Gastroesophageal sphincter (tissue), 4 donors: ENCODE measurements at regions not wholly inside any gene's neighbourhood (a gene's known extent, or its start where the extent isn't known, plus 50 kb on each side); places are given as distances from the start of the nearest gene placed in this dataset.
A peak's percentile ranks its signal among the peaks of the same experiment; 100 is the strongest.

ENCODE experiments used
- ATAC-seq: fragments of 150-250 bp; one replicate; pipeline ENCODE4 v1.9.1; 2016; ENCODE audit warnings: mild to moderate bottlenecking, moderate library complexity
- H3K27ac ChIP-seq, 4 donors: fragments of 200-600 bp; sonication (generic) in 3 of 4; 1 replicate in 3 of 4; 2 replicates in 1 of 4; pipeline ENCODE4 v1.5.1; 2016 to 2019
- H3K27me3 ChIP-seq: fragments of 200-600 bp; sonication (generic); one replicate; pipeline ENCODE4 v1.5.1; 2019
- H3K36me3 ChIP-seq, 2 donors: fragments of 200-600 bp; sonication (generic); one replicate each; pipeline ENCODE4 v1.5.1; 2019; ENCODE audit warnings: control low read depth in 1 of 2
- H3K4me1 ChIP-seq, 3 donors: fragments of 200-600 bp; sonication (generic); 1 replicate in 2 of 3; 2 replicates in 1 of 3; pipeline ENCODE4 v1.5.1; 2016 to 2019; ENCODE audit warnings: control low read depth in 2 of 3
- H3K4me3 ChIP-seq, 2 donors: fragments of 200-600 bp; sonication (generic); one replicate each; pipeline ENCODE4 v1.5.1; 2019; ENCODE audit warnings: mild to moderate bottlenecking in 1 of 2, moderate library complexity in 1 of 2
- H3K9me3 ChIP-seq, 3 donors: fragments of 200-600 bp; sonication (generic); one replicate each; pipeline ENCODE4 v1.5.1; 2017 to 2019; ENCODE audit warnings: control low read depth in 2 of 3
- EP300 ChIP-seq: sonication (generic); formaldehyde crosslinking; IDR thresholded peaks from one replicate; pipeline ENCODE4 v1.6.1; 2017; ENCODE audit warnings: antibody characterized with exemption, mild to moderate bottlenecking
- POLR2A ChIP-seq, 2 donors: fragments of 450-650 bp; IDR thresholded peaks; one replicate each; pipeline ENCODE4 v1.6.1; 2017; ENCODE audit warnings: antibody characterized with exemption in 2 of 2, mild to moderate bottlenecking in 2 of 2, moderate library complexity in 1 of 2
- POLR2AphosphoS5 ChIP-seq: sonication (generic); formaldehyde crosslinking; IDR thresholded peaks from one replicate; pipeline ENCODE4 v1.6.1; 2017; ENCODE audit warnings: antibody characterized with exemption
- WGBS, 2 donors: methylation state at CpG; one replicate each; pipeline ENCODE4 v1.1.5; 2018; ENCODE audit warnings: low coverage in 1 of 2; 5-methylcytosine and 5-hydroxymethylcytosine counted together
- TF ChIP-seq, protein P1 (sequence below), 4 experiments: fragments of 200-600 bp in 2 of 4; fragments of 450-650 bp in 2 of 4; sonication (generic) in 1 of 4; IDR thresholded peaks; one replicate each; pipeline ENCODE4 v1.5.1; 2017 to 2019; ENCODE audit warnings: antibody characterized with exemption in 4 of 4, mild to moderate bottlenecking in 2 of 4, moderate library complexity in 2 of 4

DNA sequence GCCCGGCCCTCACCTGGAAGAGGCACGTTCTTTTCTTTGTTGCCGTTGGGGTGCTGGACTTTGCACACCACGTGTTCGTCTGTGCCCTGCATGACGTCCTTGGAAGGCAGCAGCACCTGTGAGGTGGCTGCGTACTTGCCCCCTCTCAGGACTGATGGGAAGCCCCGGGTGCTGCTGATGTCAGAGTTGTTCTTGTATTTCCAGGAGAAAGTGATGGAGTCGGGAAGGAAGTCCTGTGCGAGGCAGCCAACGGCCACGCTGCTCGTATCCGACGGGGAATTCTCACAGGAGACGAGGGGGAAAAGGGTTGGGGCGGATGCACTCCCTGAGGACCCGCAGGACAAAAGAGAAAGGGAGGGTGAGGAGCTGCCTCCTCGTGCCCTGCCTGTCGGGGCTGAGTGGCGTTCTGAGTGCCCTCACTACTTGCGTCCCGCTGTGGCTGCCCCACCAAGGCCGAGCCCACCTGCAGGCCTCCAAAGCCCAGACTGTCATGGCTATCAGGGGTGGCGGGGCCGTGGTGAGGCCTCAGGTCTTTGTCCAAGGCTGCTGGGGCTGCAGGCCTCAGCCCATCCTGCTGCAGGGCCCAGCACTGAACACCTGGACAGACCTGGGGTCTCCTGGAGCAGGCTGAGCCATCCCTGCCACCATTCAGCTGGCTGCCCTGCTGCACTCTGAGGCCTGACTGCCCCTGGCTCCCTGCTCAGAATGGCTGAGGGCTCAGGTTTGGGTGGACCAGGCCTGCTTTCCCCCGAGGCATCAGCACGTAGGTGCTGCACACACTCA, 329.7 kb downstream of the TMEM121 start:
- Histone ChIP-seq H3K4me3 (no peak overlapping the region), H3K27ac (no peak overlapping the region), H3K9me3 (peaks cover 0 to 6% (median 0%) of the 10 kb centered on the region in 3 donors), H3K27me3 (no peaks in the 10 kb centered on the region), H3K36me3 (no peaks in the 10 kb centered on the region), H3K4me1 (no peaks in the 10 kb centered on the region)
- 74% methylated on average over 4 of the region's 28 CpGs; no CpG with 5 or more reads in 1 of the 2 donors for whole genome bisulfite sequencing, 2 donors
- no peak for ATAC-seq
- no peak for TF ChIP-seq POLR2AphosphoS5
- TF ChIP-seq, protein P1, sequence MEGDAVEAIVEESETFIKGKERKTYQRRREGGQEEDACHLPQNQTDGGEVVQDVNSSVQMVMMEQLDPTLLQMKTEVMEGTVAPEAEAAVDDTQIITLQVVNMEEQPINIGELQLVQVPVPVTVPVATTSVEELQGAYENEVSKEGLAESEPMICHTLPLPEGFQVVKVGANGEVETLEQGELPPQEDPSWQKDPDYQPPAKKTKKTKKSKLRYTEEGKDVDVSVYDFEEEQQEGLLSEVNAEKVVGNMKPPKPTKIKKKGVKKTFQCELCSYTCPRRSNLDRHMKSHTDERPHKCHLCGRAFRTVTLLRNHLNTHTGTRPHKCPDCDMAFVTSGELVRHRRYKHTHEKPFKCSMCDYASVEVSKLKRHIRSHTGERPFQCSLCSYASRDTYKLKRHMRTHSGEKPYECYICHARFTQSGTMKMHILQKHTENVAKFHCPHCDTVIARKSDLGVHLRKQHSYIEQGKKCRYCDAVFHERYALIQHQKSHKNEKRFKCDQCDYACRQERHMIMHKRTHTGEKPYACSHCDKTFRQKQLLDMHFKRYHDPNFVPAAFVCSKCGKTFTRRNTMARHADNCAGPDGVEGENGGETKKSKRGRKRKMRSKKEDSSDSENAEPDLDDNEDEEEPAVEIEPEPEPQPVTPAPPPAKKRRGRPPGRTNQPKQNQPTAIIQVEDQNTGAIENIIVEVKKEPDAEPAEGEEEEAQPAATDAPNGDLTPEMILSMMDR (IDR thresholded peaks at IDR 0.05): no peak
- TF ChIP-seq POLR2A (IDR thresholded peaks at IDR 0.05): no peak
- no peak for TF ChIP-seq EP300

GRCh38 chr14:105856676-105857219, 330.4 kb downstream of the TMEM121 start:
- TF ChIP-seq EP300 (no peak), POLR2AphosphoS5 (no peak), POLR2A (IDR thresholded peaks at IDR 0.05) (no peak)
- TF ChIP-seq, protein P1 (IDR thresholded peaks at IDR 0.05): no peak
- no peak for ATAC-seq
- H3K4me1 ChIP-seq: no peaks in the 10 kb centered on the region

GRCh38 chr14:105857220-105857825, 330.9 kb downstream of the TMEM121 start:
- H3K27ac ChIP-seq: no peak overlapping the region
- TF ChIP-seq, protein P1 (IDR thresholded peaks at IDR 0.05): no peak
- TF ChIP-seq POLR2A (IDR thresholded peaks at IDR 0.05) (no peak), EP300 (no peak), POLR2AphosphoS5 (no peak)

More at GRCh38 chr14:105856676-105857219, 330.4 kb downstream of the TMEM121 start:
- no peak overlapping the region for H3K27ac ChIP-seq
- peaks cover 0 to 6% (median 0%) of the 10 kb centered on the region in 3 donors for H3K9me3 ChIP-seq
- no peaks in the 10 kb centered on the region for H3K36me3 ChIP-seq
- no peak overlapping the region for H3K4me3 ChIP-seq
- WGBS, 2 donors: no CpG with 5 or more reads among the region's 2 CpGs
- no peaks in the 10 kb centered on the region for H3K27me3 ChIP-seq

GRCh38 chr14:105857826-105858675, 331.7 kb downstream of the TMEM121 start:
- no peaks in the 10 kb centered on the region for H3K36me3 ChIP-seq
- H3K27me3 ChIP-seq: peaks cover 6% of the 10 kb centered on the region
- no peak overlapping the region for H3K27ac ChIP-seq
- H3K4me3 ChIP-seq: no peak overlapping the region
- peaks cover 0 to 6% (median 0%) of the 10 kb centered on the region in 3 donors for H3K9me3 ChIP-seq
- WGBS, 2 donors: 60% methylated on average over 1 of the region's 9 CpGs; no CpG with 5 or more reads in 1 of the 2 donors
- TF ChIP-seq POLR2AphosphoS5 (no peak), EP300 (no peak), POLR2A (IDR thresholded peaks at IDR 0.05) (no peak)
- TF ChIP-seq, protein P1 (IDR thresholded peaks at IDR 0.05): no peak
- no peaks in the 10 kb centered on the region for H3K4me1 ChIP-seq
- ATAC-seq: peak; percentile 19

More at GRCh38 chr14:105857220-105857825, 330.9 kb downstream of the TMEM121 start:
- no peaks in the 10 kb centered on the region for H3K36me3 ChIP-seq
- no peaks in the 10 kb centered on the region for H3K27me3 ChIP-seq
- no CpG with 5 or more reads among the region's 1 CpG for WGBS, 2 donors
- H3K4me3 ChIP-seq: no peak overlapping the region
- H3K4me1 ChIP-seq: no peaks in the 10 kb centered on the region
- no peak for ATAC-seq
- H3K9me3 ChIP-seq: peaks cover 0 to 6% (median 0%) of the 10 kb centered on the region in 3 donors
